Hematopoietic multipotent progenitor cell (in vitro differentiated cells): ENCODE measurements at regions not wholly inside any gene's neighbourhood (a gene's known extent, or its start where the extent isn't known, plus 50 kb on each side); places are given as distances from the start of the nearest gene placed in this dataset.
"Not testable (repeated sequence)": the region's sequence is repeated elsewhere in the genome, so short reads cannot be mapped to it uniquely, and the experiment has no call there.

Source experiments
- DNase-seq, 3 donors: peaks; one replicate each; pipeline ENCODE4 v3.0.0-alpha.2; 2011 to 2015; ENCODE audit warnings: low read depth in 2 of 3, low spot score in 2 of 3

- DNase-seq, result no peak
Measured at GRCh38 chr4:137960371-137961050, 281.6 kb downstream of the SLC7A11 start.

- DNase-seq, result no peak
Measured at GRCh38 chr4:137957806-137958205, 284.3 kb downstream of the SLC7A11 start.

- no peak for DNase-seq
Measured at GRCh38 chr4:137956256-137956655, 285.9 kb downstream of the SLC7A11 start.

GRCh38 chr4:137955595-137955994 lies 286.6 kb downstream of the SLC7A11 start:
- DNase-seq, result no peak

- no peak for DNase-seq
Measured at GRCh38 chr4:137952116-137952515, 290.0 kb downstream of the SLC7A11 start.

- no peak for DNase-seq
Measured at GRCh38 chr4:137950286-137950685, 291.9 kb downstream of the SLC7A11 start.

GRCh38 chr4:137949746-137950145 lies 292.4 kb downstream of the SLC7A11 start:
- DNase-seq, result no peak

- DNase-seq, result no peak
Measured at GRCh38 chr4:137946453-137947174, 295.5 kb downstream of the SLC7A11 start.

GRCh38 chr4:137942815-137943214 lies 299.3 kb downstream of the SLC7A11 start:
- not testable (repeated sequence) for DNase-seq

- not testable (repeated sequence) for DNase-seq
Measured at GRCh38 chr4:137942015-137942515, 300.1 kb downstream of the SLC7A11 start.

GRCh38 chr4:137934911-137935310 lies 307.2 kb downstream of the SLC7A11 start:
- no peak for DNase-seq

GRCh38 chr4:137934046-137934445 lies 308.1 kb downstream of the SLC7A11 start:
- no peak for DNase-seq

GRCh38 chr4:137927972-137928371 lies 314.2 kb downstream of the SLC7A11 start:
- DNase-seq, result no peak

GRCh38 chr4:137923494-137923893 lies 318.7 kb downstream of the SLC7A11 start:
- no peak for DNase-seq

GRCh38 chr4:137922721-137923120 lies 319.4 kb downstream of the SLC7A11 start:
- DNase-seq, result no peak

- no peak for DNase-seq
Measured at GRCh38 chr4:137909529-137910309, 332.4 kb downstream of the SLC7A11 start.

GRCh38 chr4:137905930-137906329 lies 336.2 kb downstream of the SLC7A11 start:
- DNase-seq, result no peak

GRCh38 chr4:137901114-137901513 lies 341.0 kb downstream of the SLC7A11 start:
- no peak for DNase-seq

GRCh38 chr4:137896221-137896737 lies 345.9 kb downstream of the SLC7A11 start:
- DNase-seq, result no peak

GRCh38 chr4:137895515-137895914 lies 346.6 kb downstream of the SLC7A11 start:
- DNase-seq, result not testable (repeated sequence)

- DNase-seq, result no peak
Measured at GRCh38 chr4:137892134-137892533, 350.0 kb downstream of the SLC7A11 start.
